AG09309 (cell line): ENCODE measurements at regions not wholly inside any gene's neighbourhood (a gene's known extent, or its start where the extent isn't known, plus 50 kb on each side); places are given as distances from the start of the nearest gene placed in this dataset.

Experiments
- DNase-seq: peaks from one replicate; pipeline ENCODE4 v3.0.0-alpha.2; 2010; ENCODE audit warnings: low read depth
- H3K4me3 ChIP-seq: 2 replicates; pipeline ENCODE4 v1.5.1; 2011; ENCODE audit warnings: mild to moderate bottlenecking, low read depth, low read length, moderate library complexity; ENCODE audit not compliant: control insufficient read depth
- CTCF ChIP-seq: IDR thresholded peaks from 2 replicates; pipeline ENCODE4 v1.5.1; 2011; ENCODE audit warnings: mild to moderate bottlenecking, low read depth, low read length, inconsistent platforms; ENCODE audit not compliant: insufficient read depth, control insufficient read depth; ENCODE audit errors: missing control alignments

GRCh38 chr3:95036526-95037021 lies 973.7 kb downstream of the NSUN3 start:
- no peak for DNase-seq
- H3K4me3 ChIP-seq: no peak overlapping the region
- no peak for TF ChIP-seq CTCF

GRCh38 chr3:95037097-95037496 lies 974.2 kb downstream of the NSUN3 start:
- no peak for DNase-seq
- TF ChIP-seq CTCF: no peak

GRCh38 chr3:95037927-95038326 lies 975.1 kb downstream of the NSUN3 start:
- H3K4me3 ChIP-seq: no peak overlapping the region
- no peak for DNase-seq
- TF ChIP-seq CTCF: no peak

More at GRCh38 chr3:95037097-95037496, 974.2 kb downstream of the NSUN3 start:
- H3K4me3 ChIP-seq: no peak overlapping the region

GRCh38 chr3:95044101-95044500 lies 981.2 kb downstream of the NSUN3 start:
- DNase-seq: no peak
- H3K4me3 ChIP-seq: no peak overlapping the region
- no peak for TF ChIP-seq CTCF

GRCh38 chr3:95048564-95048963 lies 985.7 kb downstream of the NSUN3 start:
- H3K4me3 ChIP-seq: no peak overlapping the region
- no peak for TF ChIP-seq CTCF
- no peak for DNase-seq

GRCh38 chr3:95049841-95050240 lies 987.0 kb downstream of the NSUN3 start:
- no peak overlapping the region for H3K4me3 ChIP-seq
- no peak for DNase-seq
- TF ChIP-seq CTCF: no peak

- no peak for TF ChIP-seq CTCF
- DNase-seq: no peak
- no peak overlapping the region for H3K4me3 ChIP-seq
These were observed 992.4 kb downstream of the NSUN3 start for GRCh38 chr3:95055288-95055687.
